ENCODE measurements at regions not wholly inside any gene's neighbourhood (a gene's known extent, or its start where the extent isn't known, plus 50 kb on each side); places are given as distances from the start of the nearest gene placed in this dataset.

DNA sequence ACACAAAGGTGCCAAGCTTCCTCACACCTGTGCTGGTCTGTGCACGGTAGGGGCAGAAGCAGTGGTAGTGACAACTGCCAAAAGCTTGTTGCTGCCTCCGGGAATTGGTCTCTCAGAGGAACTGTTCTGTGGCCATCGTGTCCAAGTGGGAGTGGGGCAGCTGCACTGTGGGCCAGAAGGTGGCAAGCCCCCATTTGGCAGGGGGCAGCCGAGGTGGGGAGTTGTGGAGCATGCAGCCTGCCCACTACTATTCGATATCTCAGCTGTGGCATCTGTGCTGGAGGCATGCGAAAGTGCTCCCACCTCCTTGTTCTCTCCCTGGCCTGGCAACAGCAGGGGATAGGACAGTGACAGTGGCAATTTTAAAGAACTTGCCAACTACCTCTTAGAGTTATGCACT is 192.8 kb downstream of the TBX22 start:
- no peak overlapping the region for H3K4me3 ChIP-seq
- H3K27ac ChIP-seq = no peak overlapping the region
- WGBS, 2 donors = 90 to 91% methylated on average over 6 of the region's 6 CpGs
- no peaks in the 10 kb centered on the region for H3K4me1 ChIP-seq
- intact Hi-C loops (cut with DNase I) = no loop called here
- no peaks in the 10 kb centered on the region for H3K9me3 ChIP-seq
- no peaks in the 10 kb centered on the region for H3K36me3 ChIP-seq
- DNase-seq = no peak
- H3K27me3 ChIP-seq = no peaks in the 10 kb centered on the region
- TF ChIP-seq EP300 (IDR thresholded peaks at IDR 0.05) (no peak), POLR2A (IDR thresholded peaks at IDR 0.05) (no peak), POLR2AphosphoS5 (IDR thresholded peaks at IDR 0.05) (no peak)
- TF ChIP-seq, protein P1, sequence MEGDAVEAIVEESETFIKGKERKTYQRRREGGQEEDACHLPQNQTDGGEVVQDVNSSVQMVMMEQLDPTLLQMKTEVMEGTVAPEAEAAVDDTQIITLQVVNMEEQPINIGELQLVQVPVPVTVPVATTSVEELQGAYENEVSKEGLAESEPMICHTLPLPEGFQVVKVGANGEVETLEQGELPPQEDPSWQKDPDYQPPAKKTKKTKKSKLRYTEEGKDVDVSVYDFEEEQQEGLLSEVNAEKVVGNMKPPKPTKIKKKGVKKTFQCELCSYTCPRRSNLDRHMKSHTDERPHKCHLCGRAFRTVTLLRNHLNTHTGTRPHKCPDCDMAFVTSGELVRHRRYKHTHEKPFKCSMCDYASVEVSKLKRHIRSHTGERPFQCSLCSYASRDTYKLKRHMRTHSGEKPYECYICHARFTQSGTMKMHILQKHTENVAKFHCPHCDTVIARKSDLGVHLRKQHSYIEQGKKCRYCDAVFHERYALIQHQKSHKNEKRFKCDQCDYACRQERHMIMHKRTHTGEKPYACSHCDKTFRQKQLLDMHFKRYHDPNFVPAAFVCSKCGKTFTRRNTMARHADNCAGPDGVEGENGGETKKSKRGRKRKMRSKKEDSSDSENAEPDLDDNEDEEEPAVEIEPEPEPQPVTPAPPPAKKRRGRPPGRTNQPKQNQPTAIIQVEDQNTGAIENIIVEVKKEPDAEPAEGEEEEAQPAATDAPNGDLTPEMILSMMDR (IDR thresholded peaks at IDR 0.05) = no peak

DNA sequence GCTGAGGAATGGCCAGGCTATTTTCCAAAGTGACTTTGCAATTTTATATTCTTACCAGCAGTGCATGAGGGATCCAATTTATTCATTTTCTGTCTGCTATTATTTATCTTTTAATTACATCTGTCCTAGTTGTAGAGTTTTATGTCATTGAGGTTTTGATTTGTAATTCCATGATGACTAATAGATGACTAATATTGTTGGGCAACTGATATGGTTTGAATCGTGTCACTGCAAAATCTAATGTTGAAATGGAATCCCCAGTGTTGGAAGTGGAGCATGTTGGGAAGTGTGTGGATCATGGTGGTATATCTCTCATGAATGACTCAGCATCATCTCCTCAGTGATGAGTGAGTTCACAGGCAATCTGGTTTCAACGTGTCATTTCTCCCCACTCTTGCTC is 201.5 kb downstream of the TBX22 start:
- Histone ChIP-seq H3K36me3 (no peaks in the 10 kb centered on the region), H3K9me3 (peaks cover 0 to 8% (median 0%) of the 10 kb centered on the region in 4 donors), H3K27me3 (no peaks in the 10 kb centered on the region), H3K4me1 (no peaks in the 10 kb centered on the region), H3K27ac (no peak overlapping the region), H3K4me3 (no peak overlapping the region)
- TF ChIP-seq, protein P1 (IDR thresholded peaks at IDR 0.05) = no peak
- TF ChIP-seq EP300 (IDR thresholded peaks at IDR 0.05) (no peak), POLR2A (IDR thresholded peaks at IDR 0.05) (no peak), POLR2AphosphoS5 (IDR thresholded peaks at IDR 0.05) (no peak)
- DNase-seq = no peak
- WGBS, 2 donors = 78 to 84% methylated on average over 2 of the region's 2 CpGs
- intact Hi-C loops (cut with DNase I) = no loop called here

DNA sequence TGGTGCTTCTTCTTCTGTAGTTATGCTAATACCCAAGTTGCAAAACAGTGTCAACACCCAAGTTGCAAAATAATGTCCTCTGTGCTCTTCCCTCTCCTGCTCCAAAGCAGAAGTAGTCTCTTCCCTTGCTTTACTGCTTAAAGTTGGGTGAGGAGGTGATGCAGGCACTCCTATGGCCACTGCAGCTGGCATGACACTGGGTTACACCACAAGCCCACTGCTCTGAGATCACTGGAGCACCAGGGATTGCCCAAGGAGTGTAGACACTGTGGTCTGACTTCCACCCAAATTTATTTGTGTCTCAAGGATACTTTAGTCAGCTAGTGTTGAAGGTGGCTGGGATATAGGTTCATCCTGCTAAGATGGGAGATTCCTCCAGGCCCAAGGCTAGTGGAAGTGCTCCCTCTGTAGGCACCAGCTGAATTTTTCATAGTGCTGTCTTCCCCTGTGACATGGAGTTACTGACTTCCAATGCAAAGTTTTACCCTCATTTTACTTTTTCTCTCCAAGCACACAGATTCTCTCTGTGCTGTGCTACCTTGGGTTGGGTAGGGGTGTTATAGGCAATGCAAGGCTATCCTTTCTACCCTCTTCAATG is 196.2 kb upstream of the TENT5D start:
- DNase-seq = no peak
- H3K27me3 ChIP-seq = no peaks in the 10 kb centered on the region
- no peak overlapping the region for H3K4me3 ChIP-seq
- no peaks in the 10 kb centered on the region for H3K9me3 ChIP-seq
- no peak overlapping the region for H3K27ac ChIP-seq
- no peaks in the 10 kb centered on the region for H3K36me3 ChIP-seq
- no peaks in the 10 kb centered on the region for H3K4me1 ChIP-seq
- intact Hi-C loops (cut with DNase I) = no loop called here
- no peak for TF ChIP-seq EP300 (IDR thresholded peaks at IDR 0.05)

DNA sequence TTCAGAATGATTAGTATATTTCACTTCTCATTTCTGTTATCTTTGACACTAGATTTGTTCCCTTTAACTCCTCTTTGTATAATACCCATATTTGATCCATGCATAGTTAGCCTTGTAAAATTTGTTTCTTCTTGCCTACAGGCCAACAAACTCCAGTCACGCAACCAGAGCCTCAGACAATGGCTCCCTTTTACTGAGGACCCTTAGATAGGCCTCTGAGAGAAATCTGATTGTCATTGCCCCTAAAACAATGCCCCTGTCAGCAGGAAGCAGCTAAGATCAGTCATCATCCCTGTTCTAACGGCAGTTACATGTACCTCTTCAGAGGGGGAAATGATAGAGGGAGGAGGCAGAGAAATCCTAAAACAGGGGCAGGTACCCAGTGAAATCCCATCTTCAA is 190.6 kb upstream of the TENT5D start:
- no peak for TF ChIP-seq EP300 (IDR thresholded peaks at IDR 0.05)
- TF ChIP-seq, protein P1 (IDR thresholded peaks at IDR 0.05) = no peak
- TF ChIP-seq POLR2A (IDR thresholded peaks at IDR 0.05) = no peak
- TF ChIP-seq POLR2AphosphoS5 (IDR thresholded peaks at IDR 0.05) = no peak
- DNase-seq = no peak
- intact Hi-C loops (cut with DNase I) = no loop called here

DNA sequence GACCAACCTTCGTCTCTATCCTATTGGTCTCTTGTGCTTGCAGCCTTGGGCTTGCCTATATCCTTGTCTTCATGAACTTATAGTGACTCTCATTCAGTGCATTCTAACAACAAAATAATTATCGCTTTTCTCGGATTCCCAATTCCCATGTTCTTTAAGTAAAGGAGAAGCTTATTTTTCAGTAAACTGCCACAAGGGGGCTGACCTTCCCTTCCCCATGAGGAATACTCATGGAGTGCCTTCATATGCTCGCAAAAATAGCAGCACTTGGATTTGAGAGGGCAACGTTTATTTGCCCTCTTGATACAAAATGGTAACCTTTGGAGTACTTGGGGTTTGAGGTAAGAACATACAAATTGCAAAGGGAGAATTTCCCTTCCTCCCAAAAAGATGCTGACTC is 183.2 kb upstream of the TENT5D start:
- Histone ChIP-seq H3K27ac (no peak overlapping the region), H3K27me3 (no peaks in the 10 kb centered on the region), H3K4me3 (no peak overlapping the region), H3K4me1 (no peaks in the 10 kb centered on the region), H3K9me3 (no peaks in the 10 kb centered on the region), H3K36me3 (no peaks in the 10 kb centered on the region)
- intact Hi-C loops (cut with DNase I) = no loop called here
- DNase-seq = no peak
- WGBS, 2 donors = 78 to 88% methylated on average over 5 of the region's 5 CpGs
- TF ChIP-seq EP300 (IDR thresholded peaks at IDR 0.05) = no peak
- TF ChIP-seq, protein P1 (IDR thresholded peaks at IDR 0.05) = no peak
- TF ChIP-seq POLR2AphosphoS5 (IDR thresholded peaks at IDR 0.05) = no peak
- TF ChIP-seq POLR2A (IDR thresholded peaks at IDR 0.05) = no peak

More for the DNA sequence above, 190.6 kb upstream of the TENT5D start:
- H3K4me3 ChIP-seq = no peak overlapping the region
- no peak overlapping the region for H3K27ac ChIP-seq
- H3K4me1 ChIP-seq = no peaks in the 10 kb centered on the region
- no peaks in the 10 kb centered on the region for H3K36me3 ChIP-seq
- H3K9me3 ChIP-seq = no peaks in the 10 kb centered on the region
- WGBS, 2 donors = 86 to 90% methylated on average over 2 of the region's 2 CpGs
- H3K27me3 ChIP-seq = no peaks in the 10 kb centered on the region

All from sigmoid colon (tissue), 6 donors.